HepG2 (cell line): ENCODE measurements at regions not wholly inside any gene's neighbourhood (a gene's known extent, or its start where the extent isn't known, plus 50 kb on each side); places are given as distances from the start of the nearest gene placed in this dataset.

ENCODE experiments used
- ATAC-seq: fragments of 200-7000 bp; cut with Tn5 transposase; 3 replicates; pipeline ENCODE4 v1.9.1; 2020; ENCODE audit warnings: mild to moderate bottlenecking, moderate library complexity
- BruUV-seq: library from RNA; stranded (reverse); fragments of 400-500 nt; replicated peaks from 2 replicates; lab custom pipeline; 2021; lab: Mats Ljungman, UMichigan
- CTCF ChIA-PET: fragments of 300-600 bp; formaldehyde crosslinking; extraction: SDS; loops from one replicate; lab custom pipeline; 2021; ENCODE audit warnings: low total read pairs, inconsistent platforms, low intra/inter-chr PET ratio; lab: Yijun Ruan, JAX
- POLR2A ChIA-PET: fragments of 350-600 bp; sonication (Branson Sonifier 250); formaldehyde crosslinking; loops from one replicate; lab custom pipeline; 2020; ENCODE audit warnings: antibody characterized with exemption, inconsistent platforms; lab: Yijun Ruan, JAX
- DNase-seq: peaks from one replicate; pipeline ENCODE4 v3.0.0-alpha.2; 2015; ENCODE audit warnings: low spot score
- FAIRE-seq: peaks from 3 replicates; lab custom pipeline; 2011; peaks lifted over from hg19 to GRCh38; lab: Jason Lieb, UNC
- H2AFZ ChIP-seq: one replicate; pipeline ENCODE4 v1.6.1; 2011; ENCODE audit warnings: low read length, inconsistent platforms
- H3K27ac ChIP-seq: fragments of 300-600 bp; 3 replicates; pipeline ENCODE4 v1.8.0; 2011; ENCODE audit warnings: mixed run types, mild to moderate bottlenecking, mixed read lengths, low read length, inconsistent platforms; ENCODE audit not compliant: insufficient read depth; ENCODE audit errors: extremely low read length
- H3K27me3 ChIP-seq, 2 experiments: fragments of 200-600 bp in 1 of 2; 2 replicates in 1 of 2; 3 replicates in 1 of 2; pipeline versions ENCODE4 v1.6.0 to v1.8.0; 2011; ENCODE audit warnings: low read length in 2 of 2, mild to moderate bottlenecking in 2 of 2, moderate library complexity in 2 of 2, inconsistent platforms in 1 of 2; ENCODE audit not compliant: insufficient read depth in 2 of 2, control insufficient read depth in 1 of 2
- H3K36me3 ChIP-seq, 2 experiments: fragments of 200-600 bp in 1 of 2; replicated peaks in 1 of 2; 2 replicates in 1 of 2; 3 replicates in 1 of 2; pipeline versions ENCODE4 v1.5.1 to v1.8.0; 2011; ENCODE audit warnings: low read length in 2 of 2, inconsistent platforms in 1 of 2; ENCODE audit not compliant: insufficient read depth in 2 of 2, control insufficient read depth in 1 of 2
- H3K4me1 ChIP-seq: 2 replicates; pipeline ENCODE4 v1.5.1; 2012; ENCODE audit warnings: low read length, inconsistent platforms; ENCODE audit not compliant: insufficient read depth
- H3K4me2 ChIP-seq: 2 replicates; pipeline ENCODE4 v1.6.0; 2011; ENCODE audit warnings: low read depth, low read length, inconsistent platforms
- H3K4me3 ChIP-seq, 3 experiments: fragments of 200-600 bp in 1 of 3; sonication (generic), shearing (Covaris generic) in 1 of 3; replicated peaks in 1 of 3; 2 replicates each; pipeline ENCODE4 v1.5.1; 2011 to 2016; ENCODE audit warnings: low read length in 3 of 3, inconsistent platforms in 2 of 3, low read depth in 2 of 3, mild to moderate bottlenecking in 2 of 3, control low read depth in 1 of 3, mixed read lengths in 1 of 3; ENCODE audit not compliant: insufficient read depth in 1 of 3
- H3K79me2 ChIP-seq: one replicate; pipeline ENCODE4 v1.6.1; 2011; ENCODE audit warnings: low read length, inconsistent platforms; ENCODE audit not compliant: insufficient read depth
- H3K9ac ChIP-seq: 2 replicates; pipeline ENCODE4 v1.6.0; 2011; ENCODE audit warnings: mild to moderate bottlenecking, low read depth, low read length, inconsistent platforms; ENCODE audit not compliant: insufficient read depth
- H3K9me3 ChIP-seq: 2 replicates; pipeline ENCODE4 v1.5.1; 2012; ENCODE audit warnings: mild to moderate bottlenecking, low read length
- H4K20me1 ChIP-seq: 2 replicates; pipeline ENCODE4 v1.6.0; 2011; ENCODE audit warnings: inconsistent platforms, mild to moderate bottlenecking, low read length, moderate library complexity; ENCODE audit not compliant: insufficient read depth
- ARNT2 ChIP-seq: sonication (generic); formaldehyde crosslinking; IDR thresholded peaks from 2 replicates; pipeline ENCODE4 v1.8.0; 2022; ENCODE audit warnings: mild to moderate bottlenecking, low read depth, missing genetic modification reagents, moderate library complexity
- ATF1 ChIP-seq: IDR thresholded peaks from 2 replicates; pipeline ENCODE4 v1.6.1; 2016; ENCODE audit warnings: mild to moderate bottlenecking, control low read depth
- ATF6 ChIP-seq: sonication (generic); formaldehyde crosslinking; conservative IDR thresholded peaks from 2 replicates; pipeline ENCODE4 v1.4.0; 2020; ENCODE audit warnings: missing genetic modification reagents
- HNRNPH1 ChIP-seq: fragments of 200-400 bp; formaldehyde crosslinking; optimal IDR thresholded peaks from 2 replicates; pipeline ENCODE3; 2017; ENCODE audit warnings: mild to moderate bottlenecking, low read depth, low read length
- KDM2A ChIP-seq: sonication (generic); formaldehyde crosslinking; IDR thresholded peaks from 2 replicates; pipeline ENCODE4 v1.4.0; 2020; ENCODE audit warnings: low read depth, missing genetic modification reagents, borderline replicate concordance
- KLF13 ChIP-seq: sonication (generic); formaldehyde crosslinking; IDR thresholded peaks from 2 replicates; pipeline ENCODE4 v1.4.0; 2020; ENCODE audit warnings: mild to moderate bottlenecking, missing genetic modification reagents
- NRL ChIP-seq: sonication (generic); formaldehyde crosslinking; IDR thresholded peaks from 2 replicates; pipeline ENCODE4 v1.5.0; 2020; ENCODE audit warnings: missing genetic modification reagents, mild to moderate bottlenecking, moderate library complexity, borderline replicate concordance
- RBFOX2 ChIP-seq: fragments of 200-400 bp; formaldehyde crosslinking; IDR thresholded peaks from 2 replicates; pipeline ENCODE4 v1.6.1; 2017; ENCODE audit warnings: low read depth, mild to moderate bottlenecking, low read length
- RNF2 ChIP-seq: fragments of 450-650 bp; conservative IDR thresholded peaks from 2 replicates; pipeline ENCODE4 v1.6.1; 2016; ENCODE audit warnings: low read depth
- RXRA ChIP-seq: sonication (generic); formaldehyde crosslinking; IDR thresholded peaks from 2 replicates; pipeline ENCODE4 v1.5.1; 2020; ENCODE audit warnings: missing genetic modification reagents
- TAF1 ChIP-seq: sonication (generic); formaldehyde crosslinking; IDR thresholded peaks from 2 replicates; pipeline ENCODE4 v1.4.0; 2020; ENCODE audit warnings: missing genetic modification reagents
- TIGD3 ChIP-seq: sonication (generic); formaldehyde crosslinking; IDR thresholded peaks from 2 replicates; pipeline ENCODE4 v1.5.1; 2020; ENCODE audit warnings: mild to moderate bottlenecking, missing genetic modification reagents, borderline replicate concordance
- ZBTB34 ChIP-seq: sonication (generic); formaldehyde crosslinking; IDR thresholded peaks from 2 replicates; pipeline ENCODE4 v1.8.0; 2022; ENCODE audit warnings: mild to moderate bottlenecking, missing genetic modification reagents
- ZFP82 ChIP-seq: sonication (generic); formaldehyde crosslinking; IDR thresholded peaks from 2 replicates; pipeline ENCODE4 v1.5.1; 2020; ENCODE audit warnings: mild to moderate bottlenecking, missing genetic modification reagents, borderline replicate concordance
- ZFY ChIP-seq: sonication (generic); formaldehyde crosslinking; IDR thresholded peaks from 2 replicates; pipeline ENCODE4 v1.4.0; 2020; ENCODE audit warnings: missing genetic modification reagents
- ZNF543 ChIP-seq: sonication (generic); formaldehyde crosslinking; IDR thresholded peaks from 2 replicates; pipeline ENCODE4 v1.4.0; 2020; ENCODE audit warnings: mild to moderate bottlenecking, missing genetic modification reagents
- ZNF782 ChIP-seq: sonication (generic); formaldehyde crosslinking; IDR thresholded peaks from 2 replicates; pipeline ENCODE4 v1.4.0; 2020; ENCODE audit warnings: missing genetic modification reagents, mild to moderate bottlenecking, borderline replicate concordance
- in situ Hi-C: cut with HindIII; loops from 2 replicates; pipeline ENCODE4 v1.10.0; 2017; ENCODE audit warnings: low pct_unique_long_range_greater_than_20kb; ENCODE audit not compliant: extremely low pct_ligation_motif_present
- intact Hi-C: fragments of 100-400 bp; cut with micrococcal nuclease; formaldehyde crosslinking; loops from one replicate; pipeline ENCODE4 v1.10.0; 2022; ENCODE audit not compliant: unreplicated experiment
- TF ChIP-seq, protein P1 (sequence below): sonication (generic); formaldehyde crosslinking; IDR thresholded peaks from 2 replicates; pipeline ENCODE4 v1.4.0; 2020; ENCODE audit warnings: missing genetic modification reagents, borderline replicate concordance

GRCh38 chr4:137467537-137467936 is 64.8 kb downstream of the PCDH18 start:
- no TSS peak for BruUV-seq
- no peak overlapping the region for H3K4me3 ChIP-seq
- no peak for ATAC-seq
- intact Hi-C loops (no loop called here), in situ Hi-C loops (no loop called here)
- no peak overlapping the region for H3K4me2 ChIP-seq
- no peaks in the 10 kb centered on the region for H4K20me1 ChIP-seq
- no peaks in the 10 kb centered on the region for H3K36me3 ChIP-seq
- no peaks in the 10 kb centered on the region for H3K79me2 ChIP-seq
- H3K4me1 ChIP-seq = no peaks in the 10 kb centered on the region
- no peak overlapping the region for H2AFZ ChIP-seq
- H3K27ac ChIP-seq = no peak overlapping the region
- FAIRE-seq = no peak
- H3K9me3 ChIP-seq = peaks cover 16% of the 10 kb centered on the region; the same call in 1 of the 2 replicates
- H3K27me3 ChIP-seq = no peaks in the 10 kb centered on the region
- ChIA-PET CTCF (no interaction called here), POLR2A (no interaction called here)
- no peak overlapping the region for H3K9ac ChIP-seq
- no peak for DNase-seq
- TF ChIP-seq RBFOX2 (no peak), ARNT2 (no peak), KDM2A (no peak), RNF2 (no peak), ZNF782 (no peak), TAF1 (CRISPR knock-in tag) (no peak), HNRNPH1 (no peak), ZNF543 (CRISPR knock-in tag) (no peak), ATF6 (CRISPR knock-in tag) (no peak), RXRA (CRISPR knock-in tag) (no peak), ZBTB34 (CRISPR knock-in tag) (no peak), KLF13 (no peak), ATF1 (CRISPR knock-in tag) (no peak), ZFP82 (CRISPR knock-in tag) (no peak), NRL (CRISPR knock-in tag) (no peak), TIGD3 (no peak), ZFY (CRISPR knock-in tag) (no peak)
- TF ChIP-seq, protein P1, sequence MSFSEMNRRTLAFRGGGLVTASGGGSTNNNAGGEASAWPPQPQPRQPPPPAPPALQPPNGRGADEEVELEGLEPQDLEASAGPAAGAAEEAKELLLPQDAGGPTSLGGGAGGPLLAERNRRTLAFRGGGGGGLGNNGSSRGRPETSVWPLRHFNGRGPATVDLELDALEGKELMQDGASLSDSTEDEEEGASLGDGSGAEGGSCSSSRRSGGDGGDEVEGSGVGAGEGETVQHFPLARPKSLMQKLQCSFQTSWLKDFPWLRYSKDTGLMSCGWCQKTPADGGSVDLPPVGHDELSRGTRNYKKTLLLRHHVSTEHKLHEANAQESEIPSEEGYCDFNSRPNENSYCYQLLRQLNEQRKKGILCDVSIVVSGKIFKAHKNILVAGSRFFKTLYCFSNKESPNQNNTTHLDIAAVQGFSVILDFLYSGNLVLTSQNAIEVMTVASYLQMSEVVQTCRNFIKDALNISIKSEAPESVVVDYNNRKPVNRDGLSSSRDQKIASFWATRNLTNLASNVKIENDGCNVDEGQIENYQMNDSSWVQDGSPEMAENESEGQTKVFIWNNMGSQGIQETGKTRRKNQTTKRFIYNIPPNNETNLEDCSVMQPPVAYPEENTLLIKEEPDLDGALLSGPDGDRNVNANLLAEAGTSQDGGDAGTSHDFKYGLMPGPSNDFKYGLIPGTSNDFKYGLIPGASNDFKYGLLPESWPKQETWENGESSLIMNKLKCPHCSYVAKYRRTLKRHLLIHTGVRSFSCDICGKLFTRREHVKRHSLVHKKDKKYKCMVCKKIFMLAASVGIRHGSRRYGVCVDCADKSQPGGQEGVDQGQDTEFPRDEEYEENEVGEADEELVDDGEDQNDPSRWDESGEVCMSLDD = no peak
